Suprapubic skin (tissue), 4 donors: ENCODE measurements at regions not wholly inside any gene's neighbourhood (a gene's known extent, or its start where the extent isn't known, plus 50 kb on each side); places are given as distances from the start of the nearest gene placed in this dataset.

Experiments
- CTCF ChIP-seq, 2 donors: fragments of 200-600 bp in 1 of 2; fragments of 450-650 bp in 1 of 2; sonication (generic) in 1 of 2; IDR thresholded peaks; one replicate each; pipeline ENCODE4 v1.5.1; 2016 to 2019; ENCODE audit warnings: antibody characterized with exemption in 2 of 2, mild to moderate bottlenecking in 1 of 2, moderate library complexity in 1 of 2
- POLR2A ChIP-seq, 2 donors: fragments of 450-650 bp; IDR thresholded peaks; one replicate each; pipeline ENCODE4 v1.6.1; 2017; ENCODE audit warnings: antibody characterized with exemption in 2 of 2, mild to moderate bottlenecking in 2 of 2, moderate library complexity in 2 of 2
- POLR2AphosphoS5 ChIP-seq, 3 donors: sonication (generic); formaldehyde crosslinking; IDR thresholded peaks; one replicate each; pipeline ENCODE4 v1.6.1; 2017; ENCODE audit warnings: antibody characterized with exemption in 3 of 3

GRCh38 chr12:105854071-105854470 is 284.7 kb downstream of the NUAK1 start:
- TF ChIP-seq POLR2AphosphoS5 (IDR thresholded peaks at IDR 0.05) (no peak), POLR2A (IDR thresholded peaks at IDR 0.05) (no peak), CTCF (IDR thresholded peaks at IDR 0.05) (no peak)
